Adrenal gland (tissue), 9 donors: ENCODE measurements at regions not wholly inside any gene's neighbourhood (a gene's known extent, or its start where the extent isn't known, plus 50 kb on each side); places are given as distances from the start of the nearest gene placed in this dataset.

Source experiments
- DNase-seq, 7 donors: peaks; one replicate each; pipeline ENCODE4 v3.0.0-alpha.2; 2019 to 2020
- H3K27ac ChIP-seq, 5 donors: fragments of 200-600 bp; sonication (generic) in 4 of 5; 1 replicate in 3 of 5; 2 replicates in 2 of 5; pipeline versions ENCODE4 v1.5.1 to v1.8.0; 2016 to 2020; ENCODE audit warnings: mild to moderate bottlenecking in 1 of 5
- H3K27me3 ChIP-seq: fragments of 200-600 bp; 2 replicates; pipeline ENCODE4 v1.8.0; 2021
- H3K36me3 ChIP-seq, 2 donors: fragments of 200-600 bp; replicated peaks in 1 of 2; 1 replicate in 1 of 2; 2 replicates in 1 of 2; pipeline versions ENCODE4 v1.5.1 to v1.8.0; 2018 to 2022
- H3K4me1 ChIP-seq, 2 donors: fragments of 200-600 bp; replicated peaks in 1 of 2; 1 replicate in 1 of 2; 2 replicates in 1 of 2; pipeline versions ENCODE4 v1.5.1 to v1.8.0; 2018 to 2021
- H3K4me3 ChIP-seq, 4 donors: fragments of 200-600 bp; sonication (generic) in 3 of 4; one replicate each; pipeline ENCODE4 v1.5.1; 2016 to 2018
- H3K9me3 ChIP-seq, 3 donors: fragments of 200-600 bp; sonication (generic) in 1 of 3; replicated peaks in 1 of 3; 1 replicate in 2 of 3; 2 replicates in 1 of 3; pipeline versions ENCODE4 v1.5.1 to v1.8.0; 2016 to 2021
- CTCF ChIP-seq, 6 experiments: fragments of 450-650 bp in 4 of 6; fragments of 200-600 bp in 2 of 6; sonication (generic) in 1 of 6; IDR thresholded peaks; 1 replicate in 5 of 6; 2 replicates in 1 of 6; pipeline versions ENCODE4 v1.5.1 to v1.8.0; 2016 to 2021; ENCODE audit warnings: antibody characterized with exemption in 6 of 6, mild to moderate bottlenecking in 2 of 6, moderate library complexity in 1 of 6
- POLR2A ChIP-seq, 2 donors: fragments of 450-650 bp; IDR thresholded peaks; one replicate each; pipeline ENCODE4 v1.6.1; 2017; ENCODE audit warnings: antibody characterized with exemption in 2 of 2, mild to moderate bottlenecking in 2 of 2, moderate library complexity in 1 of 2
- WGBS, 4 donors: extraction: QIAGEN DNeasy Blood & Tissue Kit in 2 of 4; methylation state at CpG; one replicate each; pipeline versions ENCODE4 v1.1.5 to v1.1.7; 2013 to 2017; 5-methylcytosine and 5-hydroxymethylcytosine counted together
- intact Hi-C, 2 donors: fragments of 100-400 bp; cut with DNase I; formaldehyde crosslinking; loops; one replicate each; pipeline versions ENCODE4 v1.14.1 to v1.15.0; 2022 to 2023
- donor health status: healthy with polysubstance abuse.
- donor health status: Bipolar disorder and iron deficiency.
- donor health status: DM: yes; HTN: yes; CAD: no.
- donor health status: DM: no; HTN: no; CAD: no.
- donor health status: DM: no; HTN: no; CAD: no.

- Histone ChIP-seq H3K27ac (no peak overlapping the region), H3K9me3 (no peaks in the 10 kb centered on the region), H3K36me3 (no peaks in the 10 kb centered on the region), H3K4me1 (no peaks in the 10 kb centered on the region), H3K27me3 (no peaks in the 10 kb centered on the region), H3K4me3 (no peak overlapping the region)
- TF ChIP-seq CTCF (IDR thresholded peaks at IDR 0.05) = no peak
- no peak for TF ChIP-seq POLR2A (IDR thresholded peaks at IDR 0.05)
- 13 to 41% (median 20%) methylated on average over 1 of the region's 1 CpG for WGBS, 4 donors
- DNase-seq = no peak
- intact Hi-C loops = no loop called here
Observed at GRCh38 chr6:159533016-159533415, 160.0 kb downstream of the SOD2 start.

- intact Hi-C loops = no loop called here
- no peak for TF ChIP-seq CTCF (IDR thresholded peaks at IDR 0.05)
- no peak for TF ChIP-seq POLR2A (IDR thresholded peaks at IDR 0.05)
- WGBS, 4 donors = 87 to 95% (median 91%) methylated on average over 5 to 6 of the region's 6 CpGs
Observed at GRCh38 chr6:159532155-159532554, 160.9 kb downstream of the SOD2 start.

GRCh38 chr6:159529934-159530333 is 163.1 kb downstream of the SOD2 start:
- Histone ChIP-seq H3K27me3 (no peaks in the 10 kb centered on the region), H3K27ac (no peak overlapping the region), H3K36me3 (no peaks in the 10 kb centered on the region), H3K9me3 (no peaks in the 10 kb centered on the region), H3K4me1 (no peaks in the 10 kb centered on the region), H3K4me3 (no peak overlapping the region)
- intact Hi-C loops = no loop called here
- 68 to 85% (median 78%) methylated on average over 7 of the region's 7 CpGs for WGBS, 4 donors
- DNase-seq = no peak
- TF ChIP-seq POLR2A (IDR thresholded peaks at IDR 0.05) = no peak
- no peak for TF ChIP-seq CTCF (IDR thresholded peaks at IDR 0.05)

More at GRCh38 chr6:159532155-159532554, 160.9 kb downstream of the SOD2 start:
- no peaks in the 10 kb centered on the region for H3K36me3 ChIP-seq
- no peaks in the 10 kb centered on the region for H3K4me1 ChIP-seq
- no peaks in the 10 kb centered on the region for H3K27me3 ChIP-seq
- no peak for DNase-seq
- no peak overlapping the region for H3K27ac ChIP-seq
- no peak overlapping the region for H3K4me3 ChIP-seq
- H3K9me3 ChIP-seq = no peaks in the 10 kb centered on the region

- TF ChIP-seq CTCF (IDR thresholded peaks at IDR 0.05) (no peak), POLR2A (IDR thresholded peaks at IDR 0.05) (no peak)
- Histone ChIP-seq H3K4me3 (no peak overlapping the region), H3K4me1 (no peaks in the 10 kb centered on the region), H3K27me3 (no peaks in the 10 kb centered on the region), H3K9me3 (no peaks in the 10 kb centered on the region), H3K36me3 (no peaks in the 10 kb centered on the region), H3K27ac (no peak overlapping the region)
- no peak for DNase-seq
- intact Hi-C loops = no loop called here
- WGBS, 4 donors = 86 to 100% (median 93%) methylated on average over 1 of the region's 1 CpG
Observed at GRCh38 chr6:159527351-159527750, 165.7 kb downstream of the SOD2 start.
